Loucy (cell line): ENCODE measurements at regions not wholly inside any gene's neighbourhood (a gene's known extent, or its start where the extent isn't known, plus 50 kb on each side); places are given as distances from the start of the nearest gene placed in this dataset.

Source experiments
- H2AFZ ChIP-seq: fragments of 200-600 bp; sonication (generic); 2 replicates; pipeline ENCODE4 v1.6.0; 2016; ENCODE audit warnings: antibody characterized with exemption, mild to moderate bottlenecking, low read length, moderate library complexity
- H3F3A ChIP-seq: fragments of 200-600 bp; 2 replicates; pipeline ENCODE4 v1.6.0; 2016; ENCODE audit warnings: antibody characterized with exemption, low read depth, mild to moderate bottlenecking
- H3K27me3 ChIP-seq: fragments of 200-600 bp; sonication (generic); 2 replicates; pipeline ENCODE4 v1.6.1; 2014; ENCODE audit warnings: low read length, mild to moderate bottlenecking; ENCODE audit not compliant: insufficient read depth, poor library complexity, severe bottlenecking
- H3K36me3 ChIP-seq: fragments of 200-600 bp; sonication (generic); 2 replicates; pipeline ENCODE4 v1.6.1; 2016; ENCODE audit warnings: low read length; ENCODE audit not compliant: insufficient read depth
- H3K4me1 ChIP-seq: fragments of 200-600 bp; sonication (generic); 2 replicates; pipeline ENCODE4 v1.5.1; 2014; ENCODE audit warnings: low read length, mild to moderate bottlenecking; ENCODE audit not compliant: insufficient read depth, poor library complexity, severe bottlenecking
- H3K4me2 ChIP-seq: fragments of 200-600 bp; sonication (generic); 2 replicates; pipeline ENCODE4 v1.6.0; 2014; ENCODE audit warnings: antibody characterized with exemption, low read length, low read depth, mild to moderate bottlenecking; ENCODE audit not compliant: poor library complexity, severe bottlenecking
- H3K4me3 ChIP-seq: fragments of 200-600 bp; sonication (generic); 2 replicates; pipeline ENCODE4 v1.5.1; 2014; ENCODE audit warnings: low read length, mild to moderate bottlenecking, mixed read lengths; ENCODE audit not compliant: poor library complexity, severe bottlenecking
- H3K79me2 ChIP-seq: fragments of 200-600 bp; sonication (generic); 2 replicates; pipeline ENCODE4 v1.6.1; 2014; ENCODE audit warnings: low read length; ENCODE audit not compliant: insufficient read depth
- H3K9ac ChIP-seq: fragments of 200-600 bp; sonication (generic); 2 replicates; pipeline ENCODE4 v1.6.0; 2014; ENCODE audit warnings: mild to moderate bottlenecking, low read depth, low read length, moderate library complexity; ENCODE audit not compliant: poor library complexity, severe bottlenecking
- H3K9me2 ChIP-seq: fragments of 200-600 bp; sonication (generic); replicated peaks from 2 replicates; pipeline ENCODE4 v1.6.1; 2016; ENCODE audit warnings: low read depth, low read length, mixed read lengths
- H3K9me3 ChIP-seq: fragments of 200-600 bp; sonication (generic); 2 replicates; pipeline ENCODE4 v1.6.1; 2014; ENCODE audit warnings: mild to moderate bottlenecking, antibody characterized with exemption, low read length, low read depth; ENCODE audit not compliant: insufficient read depth
- H4K20me1 ChIP-seq: fragments of 200-600 bp; sonication (generic); 2 replicates; pipeline ENCODE4 v1.6.0; 2014; ENCODE audit warnings: antibody characterized with exemption, low read length, mild to moderate bottlenecking; ENCODE audit not compliant: insufficient read depth, poor library complexity, severe bottlenecking
- EZH2phosphoT487 ChIP-seq: fragments of 200-600 bp; IDR thresholded peaks from 2 replicates; pipeline ENCODE4 v1.6.1; 2018; ENCODE audit warnings: antibody characterized with exemption, mild to moderate bottlenecking, moderate library complexity, borderline replicate concordance
- TF ChIP-seq, protein P1 (sequence below): fragments of 200-600 bp; sonication (generic); conservative IDR thresholded peaks from 2 replicates; pipeline ENCODE4 v1.5.1; 2014; ENCODE audit warnings: mild to moderate bottlenecking, antibody characterized with exemption, low read length

DNA sequence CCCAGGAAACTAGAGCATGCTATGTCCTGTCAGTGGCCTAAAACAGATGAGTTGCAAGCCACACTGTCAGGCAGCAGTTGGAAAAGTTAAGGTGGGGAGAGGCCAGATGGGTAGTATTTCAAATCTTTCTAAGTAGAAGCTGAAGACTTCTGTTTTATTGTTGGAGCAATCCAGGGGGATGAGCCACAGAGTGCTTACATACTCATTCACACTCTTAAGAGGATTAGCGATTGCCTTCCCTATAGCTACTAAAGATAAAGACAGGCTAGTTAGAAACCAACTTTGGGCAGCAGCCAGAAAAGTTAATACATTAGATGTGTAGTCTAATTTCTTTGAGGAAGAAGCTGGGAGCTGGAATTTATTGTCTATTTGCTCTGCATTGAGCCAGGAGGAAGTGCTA lies 61.7 kb upstream of the ELAVL2 start:
- Histone ChIP-seq H3K36me3 (no peaks in the 10 kb centered on the region), H3K9me2 (no peaks in the 10 kb centered on the region), H3K27me3 (no peaks in the 10 kb centered on the region), H3F3A (no peaks in the 10 kb centered on the region), H3K4me2 (no peak overlapping the region), H3K79me2 (no peaks in the 10 kb centered on the region), H3K9ac (no peak overlapping the region), H4K20me1 (no peaks in the 10 kb centered on the region), H3K4me3 (no peak overlapping the region), H3K9me3 (no peaks in the 10 kb centered on the region), H2AFZ (no peak overlapping the region), H3K4me1 (no peaks in the 10 kb centered on the region)
- TF ChIP-seq, protein P1, sequence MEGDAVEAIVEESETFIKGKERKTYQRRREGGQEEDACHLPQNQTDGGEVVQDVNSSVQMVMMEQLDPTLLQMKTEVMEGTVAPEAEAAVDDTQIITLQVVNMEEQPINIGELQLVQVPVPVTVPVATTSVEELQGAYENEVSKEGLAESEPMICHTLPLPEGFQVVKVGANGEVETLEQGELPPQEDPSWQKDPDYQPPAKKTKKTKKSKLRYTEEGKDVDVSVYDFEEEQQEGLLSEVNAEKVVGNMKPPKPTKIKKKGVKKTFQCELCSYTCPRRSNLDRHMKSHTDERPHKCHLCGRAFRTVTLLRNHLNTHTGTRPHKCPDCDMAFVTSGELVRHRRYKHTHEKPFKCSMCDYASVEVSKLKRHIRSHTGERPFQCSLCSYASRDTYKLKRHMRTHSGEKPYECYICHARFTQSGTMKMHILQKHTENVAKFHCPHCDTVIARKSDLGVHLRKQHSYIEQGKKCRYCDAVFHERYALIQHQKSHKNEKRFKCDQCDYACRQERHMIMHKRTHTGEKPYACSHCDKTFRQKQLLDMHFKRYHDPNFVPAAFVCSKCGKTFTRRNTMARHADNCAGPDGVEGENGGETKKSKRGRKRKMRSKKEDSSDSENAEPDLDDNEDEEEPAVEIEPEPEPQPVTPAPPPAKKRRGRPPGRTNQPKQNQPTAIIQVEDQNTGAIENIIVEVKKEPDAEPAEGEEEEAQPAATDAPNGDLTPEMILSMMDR = no peak
- no peak for TF ChIP-seq EZH2phosphoT487
